H1 (cell line): ENCODE measurements at regions not wholly inside any gene's neighbourhood (a gene's known extent, or its start where the extent isn't known, plus 50 kb on each side); places are given as distances from the start of the nearest gene placed in this dataset.

ENCODE experiments used
- CTCF ChIA-PET: fragments of 300-600 bp; sonication (Branson Sonifier 250); formaldehyde crosslinking; loops from one replicate; lab custom pipeline; 2021; ENCODE audit not compliant: partially characterized antibody; lab: Charles Lee
- POLR2A ChIA-PET: fragments of 300-600 bp; sonication (Branson Sonifier 250); formaldehyde crosslinking; loops from one replicate; lab custom pipeline; 2021; ENCODE audit warnings: inconsistent platforms; ENCODE audit not compliant: partially characterized antibody; lab: Charles Lee
- DNase-seq, 2 experiments: peaks; one replicate each; pipeline versions ENCODE4 v3.0.0 to v3.0.0-alpha.2; 2010 to 2022; ENCODE audit warnings: low spot score in 2 of 2, low read depth in 1 of 2, mixed read lengths in 1 of 2
- FAIRE-seq: peaks from 2 replicates; lab custom pipeline; 2011; peaks lifted over from hg19 to GRCh38; lab: Jason Lieb, UNC
- H2AFZ ChIP-seq: 2 replicates; pipeline ENCODE4 v1.8.1; 2012; ENCODE audit warnings: low read length, inconsistent platforms
- H2AK5ac ChIP-seq: 2 replicates; pipeline ENCODE4 v1.6.1; 2013; ENCODE audit warnings: low read depth, low read length
- H2BK120ac ChIP-seq: replicated peaks from 2 replicates; pipeline ENCODE3; 2013; ENCODE audit warnings: low read depth, low read length, inconsistent platforms
- H2BK12ac ChIP-seq: 2 replicates; pipeline ENCODE4 v1.6.1; 2013; ENCODE audit warnings: low read depth, low read length
- H2BK15ac ChIP-seq: 2 replicates; pipeline ENCODE4 v1.6.1; 2013; ENCODE audit warnings: low read length
- H2BK20ac ChIP-seq: 2 replicates; pipeline ENCODE4 v1.6.1; 2013; ENCODE audit warnings: low read length
- H2BK5ac ChIP-seq: 2 replicates; pipeline ENCODE4 v1.6.1; 2013; ENCODE audit warnings: low read depth, low read length
- H3K14ac ChIP-seq: 2 replicates; pipeline ENCODE4 v1.6.1; 2013; ENCODE audit warnings: inconsistent platforms; ENCODE audit not compliant: insufficient read length
- H3K18ac ChIP-seq: 2 replicates; pipeline ENCODE4 v1.6.1; 2013; ENCODE audit warnings: low read length; ENCODE audit errors: extremely low read depth
- H3K23ac ChIP-seq: 2 replicates; pipeline ENCODE4 v1.6.1; 2013; ENCODE audit warnings: inconsistent platforms; ENCODE audit not compliant: insufficient read length
- H3K23me2 ChIP-seq: 2 replicates; pipeline ENCODE4 v1.6.1; 2013; ENCODE audit warnings: low read depth, low read length
- H3K27ac ChIP-seq: 2 replicates; pipeline ENCODE4 v1.6.1; 2011; ENCODE audit warnings: low read depth, low read length, inconsistent platforms
- H3K27me3 ChIP-seq, 4 experiments: replicated peaks in 1 of 4; 1 replicate in 1 of 4; 2 replicates in 3 of 4; pipeline versions ENCODE4 v1.6.1 to v1.8.1; 2011 to 2013; ENCODE audit warnings: low read length in 3 of 4, mild to moderate bottlenecking in 3 of 4, inconsistent platforms in 2 of 4, mixed read lengths in 2 of 4, moderate library complexity in 1 of 4; ENCODE audit not compliant: control insufficient read depth in 3 of 4, insufficient read depth in 3 of 4; ENCODE audit errors: extremely low read depth in 1 of 4
- H3K36me3 ChIP-seq, 4 experiments: 2 replicates each; pipeline versions ENCODE4 v1.6.1 to v1.8.1; 2011 to 2013; ENCODE audit warnings: mild to moderate bottlenecking in 4 of 4, low read length in 3 of 4, moderate library complexity in 2 of 4, control low read depth in 1 of 4, inconsistent platforms in 1 of 4; ENCODE audit not compliant: insufficient read depth in 4 of 4, control insufficient read depth in 2 of 4
- H3K4ac ChIP-seq: replicated peaks from 2 replicates; pipeline ENCODE3; 2013; ENCODE audit warnings: low read length, low read depth, mixed read lengths, inconsistent platforms; ENCODE audit not compliant: insufficient read length
- H3K4me1 ChIP-seq, 4 experiments: replicated peaks in 1 of 4; 1 replicate in 1 of 4; 2 replicates in 3 of 4; pipeline versions ENCODE4 v1.6.1 to v1.8.1; 2011 to 2013; ENCODE audit warnings: low read length in 3 of 4, inconsistent platforms in 2 of 4, mixed read lengths in 1 of 4; ENCODE audit not compliant: insufficient read depth in 4 of 4, control insufficient read depth in 3 of 4
- H3K4me2 ChIP-seq, 2 experiments: 2 replicates each; pipeline versions ENCODE4 v1.6.1 to v1.8.1; 2011 to 2013; ENCODE audit warnings: low read depth in 2 of 2, low read length in 2 of 2, control low read depth in 1 of 2, inconsistent platforms in 1 of 2, mild to moderate bottlenecking in 1 of 2; ENCODE audit not compliant: insufficient read depth in 1 of 2
- H3K4me3 ChIP-seq, 4 experiments: fragments of 200-600, 300-600 bp in 1 of 4; sonication (generic), shearing (Covaris generic), sonication (Bioruptor Twin) in 1 of 4; 2 replicates each; pipeline versions ENCODE4 v1.5.1 to v1.8.1; 2011 to 2016; ENCODE audit warnings: low read length in 4 of 4, low read depth in 3 of 4, control low read depth in 2 of 4, inconsistent platforms in 2 of 4, mild to moderate bottlenecking in 2 of 4, mixed read lengths in 1 of 4, moderate library complexity in 1 of 4; ENCODE audit not compliant: insufficient read depth in 2 of 4; ENCODE audit errors: extremely low read depth in 1 of 4
- H3K56ac ChIP-seq: replicated peaks from 2 replicates; pipeline ENCODE3; 2013; ENCODE audit warnings: low read depth, mild to moderate bottlenecking, mixed read lengths, low read length, inconsistent platforms; ENCODE audit not compliant: insufficient read length
- H3K79me1 ChIP-seq: 2 replicates; pipeline ENCODE4 v1.6.1; 2013; ENCODE audit warnings: low read depth, low read length, control low read depth
- H3K79me2 ChIP-seq, 2 experiments: 2 replicates each; pipeline versions ENCODE4 v1.6.1 to v1.8.1; 2012 to 2013; ENCODE audit warnings: low read length in 2 of 2, mild to moderate bottlenecking in 2 of 2, inconsistent platforms in 1 of 2; ENCODE audit not compliant: insufficient read depth in 2 of 2, control insufficient read depth in 1 of 2
- H3K9ac ChIP-seq, 4 experiments: replicated peaks in 1 of 4; 1 replicate in 1 of 4; 2 replicates in 3 of 4; pipeline versions ENCODE4 v1.6.1 to v1.8.1; 2011 to 2013; ENCODE audit warnings: low read depth in 3 of 4, low read length in 3 of 4, control low read depth in 2 of 4, mild to moderate bottlenecking in 2 of 4, moderate library complexity in 2 of 4, inconsistent platforms in 1 of 4; ENCODE audit errors: extremely low read depth in 1 of 4
- H3K9me3 ChIP-seq, 2 experiments: 2 replicates each; pipeline versions ENCODE4 v1.6.1 to v1.8.1; 2012 to 2013; ENCODE audit warnings: mild to moderate bottlenecking in 2 of 2, moderate library complexity in 2 of 2, control low read depth in 1 of 2, inconsistent platforms in 1 of 2, low read depth in 1 of 2, low read length in 1 of 2, mixed read lengths in 1 of 2; ENCODE audit not compliant: insufficient read depth in 2 of 2
- H4K20me1 ChIP-seq, 2 experiments: replicated peaks in 1 of 2; 2 replicates each; pipeline versions ENCODE3 to v1.8.1; 2011 to 2013; ENCODE audit warnings: inconsistent platforms in 2 of 2, low read length in 2 of 2, mild to moderate bottlenecking in 1 of 2; ENCODE audit not compliant: insufficient read depth in 2 of 2, control insufficient read depth in 1 of 2
- H4K5ac ChIP-seq: 2 replicates; pipeline ENCODE4 v1.6.1; 2013; ENCODE audit warnings: low read length, low read depth, mixed read lengths, inconsistent platforms; ENCODE audit not compliant: insufficient read length
- H4K8ac ChIP-seq: 2 replicates; pipeline ENCODE4 v1.8.0; 2013; ENCODE audit warnings: mild to moderate bottlenecking, moderate library complexity, low read length, inconsistent platforms; ENCODE audit not compliant: insufficient read depth; ENCODE audit errors: extremely low read depth
- H4K91ac ChIP-seq: replicated peaks from 2 replicates; pipeline ENCODE3; 2013; ENCODE audit warnings: low read length, mixed read lengths, inconsistent platforms; ENCODE audit not compliant: insufficient read length
- FOSL1 ChIP-seq: IDR thresholded peaks from 2 replicates; pipeline ENCODE4 v1.6.1; 2011; ENCODE audit warnings: mild to moderate bottlenecking, low read depth, low read length, moderate library complexity; ENCODE audit not compliant: insufficient read depth
- POU5F1 ChIP-seq: IDR thresholded peaks from 2 replicates; pipeline ENCODE4 v1.6.1; 2011; ENCODE audit warnings: low read depth, mild to moderate bottlenecking, low read length, moderate library complexity
- RAD21 ChIP-seq, 2 experiments: IDR thresholded peaks in 1 of 2; conservative IDR thresholded peaks in 1 of 2; 2 replicates each; pipeline ENCODE4 v1.6.1; 2011; ENCODE audit warnings: low read depth in 2 of 2, low read length in 2 of 2, improper control_type of control experiment in 1 of 2, inconsistent platforms in 1 of 2, mild to moderate bottlenecking in 1 of 2, moderate library complexity in 1 of 2
- WGBS, 2 experiments: shearing (Covaris generic) in 1 of 2; methylation state at CpG; one replicate each; pipeline versions ENCODE4 v1.1.6 to v1.1.7; 2013 to 2015; ENCODE audit warnings: low lambda C conversion rate in 2 of 2, mixed read lengths in 2 of 2, inconsistent platforms in 1 of 2, low coverage in 1 of 2, missing lambda C conversion rate in 1 of 2; ENCODE audit not compliant: insufficient replicate concordance in 2 of 2, insufficient coverage in 1 of 2, insufficient read length in 1 of 2; ENCODE audit errors: extremely low coverage in 1 of 2, missing lambda C conversion rate in 1 of 2; 5-methylcytosine and 5-hydroxymethylcytosine counted together
- TF ChIP-seq, protein P1 (sequence below): IDR thresholded peaks from 2 replicates; pipeline ENCODE4 v1.6.1; 2012; ENCODE audit warnings: inconsistent platforms
- TF ChIP-seq, protein P2 (sequence below): IDR thresholded peaks from 2 replicates; pipeline ENCODE4 v1.6.1; 2011; ENCODE audit warnings: low read depth, mild to moderate bottlenecking, low read length; ENCODE audit not compliant: insufficient read depth

GRCh38 chr14:97027256-97027999 is 230.2 kb downstream of the VRK1 start:
- Histone ChIP-seq H3K79me2 (no peaks in the 10 kb centered on the region), H3K27me3 (peaks cover under 1 to 9% (median 3%) of the 10 kb centered on the region in 4 experiments; a peak in 6 of 7 replicates), H3K56ac (no peak overlapping the region), H3K36me3 (no peaks in the 10 kb centered on the region), H3K23ac (no peak overlapping the region), H3K4me3 (peak overlapping the region in 1 of 4 experiments; percentile 26; a peak in 1 of 8 replicates), H4K20me1 (no peaks in the 10 kb centered on the region), H3K4ac (peak overlapping the region; percentile 46), H3K9me3 (no peaks in the 10 kb centered on the region), H3K79me1 (no peaks in the 10 kb centered on the region), H3K27ac (no peak overlapping the region), H3K18ac (peak overlapping the region; percentile 63), H2BK120ac (peak overlapping the region; percentile 85), H3K4me2 (peak overlapping the region in 1 of 2 experiments; percentile 51; a peak in 2 of 4 replicates), H2BK20ac (peak overlapping the region; percentile 67), H2BK12ac (peak overlapping the region; percentile 53; the same call in 1 of the 2 replicates), H2BK15ac (peak overlapping the region; percentile 46; the same call in 1 of the 2 replicates), H2AK5ac (peak overlapping the region; percentile 16; the same call in 1 of the 2 replicates), H2BK5ac (peak overlapping the region; percentile 63; the same call in 1 of the 2 replicates), H4K8ac (no peak overlapping the region), H3K14ac (no peak overlapping the region), H4K91ac (peak overlapping the region; percentile 77), H2AFZ (no peak overlapping the region), H3K9ac (no peak overlapping the region), H4K5ac (no peak overlapping the region)
- WGBS, 2 experiments, result 61% methylated on average over 12 of the region's 12 CpGs; no CpG with 5 or more reads in 1 of the 2 experiments
- FAIRE-seq, result no peak
- ChIA-PET CTCF (interaction anchor here (1.1 to 1.5 kb wide), 4 partner anchors 11 to 92 kb away, joined by 3 to 5 read pairs (median 3); no protein-coding TSS in a partner anchor), POLR2A (interaction anchor here (1.2 kb wide), 1 partner anchor 10 kb away, joined by 4 read pairs; no protein-coding TSS in a partner anchor)
- DNase-seq, result peak in 1 of 2 experiments; percentile 50
- 0 out of 2 replicates have a peak, but pooled peaks have one; percentile 25 for TF ChIP-seq POU5F1
- TF ChIP-seq, protein P1, sequence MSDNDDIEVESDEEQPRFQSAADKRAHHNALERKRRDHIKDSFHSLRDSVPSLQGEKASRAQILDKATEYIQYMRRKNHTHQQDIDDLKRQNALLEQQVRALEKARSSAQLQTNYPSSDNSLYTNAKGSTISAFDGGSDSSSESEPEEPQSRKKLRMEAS, result no peak
- TF ChIP-seq, protein P2, sequence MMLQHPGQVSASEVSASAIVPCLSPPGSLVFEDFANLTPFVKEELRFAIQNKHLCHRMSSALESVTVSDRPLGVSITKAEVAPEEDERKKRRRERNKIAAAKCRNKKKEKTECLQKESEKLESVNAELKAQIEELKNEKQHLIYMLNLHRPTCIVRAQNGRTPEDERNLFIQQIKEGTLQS, result no peak
- no peak for TF ChIP-seq FOSL1
- TF ChIP-seq RAD21 (IDR thresholded peaks at IDR 0.05 in 1 of 2, conservative IDR thresholded peaks at IDR 0.05 in 1 of 2; ENCODE audit: low read depth in 2 of 2, low read length in 2 of 2), result no peak; a peak in 1 of 4 replicates
- TF ChIP-seq, all 59 proteins: peak for 1
- peaks cover 12 to 43% (median 33%) of the 10 kb centered on the region in 4 experiments for H3K4me1 ChIP-seq
- no peaks in the 10 kb centered on the region for H3K23me2 ChIP-seq
